ENCODE measurements at regions not wholly inside any gene's neighbourhood (a gene's known extent, or its start where the extent isn't known, plus 50 kb on each side); places are given as distances from the start of the nearest gene placed in this dataset.
A peak's percentile ranks its signal among the peaks of the same experiment; 100 is the strongest.

DNA sequence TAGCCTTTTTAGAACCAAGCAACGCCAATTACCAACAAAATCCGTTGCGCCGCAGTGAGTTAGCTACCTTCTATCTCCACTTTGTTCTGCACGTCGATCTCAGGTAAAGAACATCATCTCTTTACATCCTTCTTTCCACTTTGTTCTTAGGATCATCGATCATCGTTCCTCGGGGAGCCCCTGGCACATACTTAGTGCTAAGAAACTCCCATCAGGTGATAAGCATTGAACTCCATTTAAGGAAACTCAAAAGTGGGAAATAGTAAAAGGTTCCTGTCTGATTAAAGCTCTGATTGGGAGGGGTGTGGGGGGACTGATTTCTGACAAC lies 227.0 kb upstream of the PRSS16 start:
- TF ChIP-seq RXRA (IDR thresholded peaks at IDR 0.05) (no peak), HNF4G (IDR thresholded peaks at IDR 0.05) (no peak), ATF3 (IDR thresholded peaks at IDR 0.05) (no peak), REST (IDR thresholded peaks at IDR 0.05) (no peak), EGR1 (IDR thresholded peaks at IDR 0.05; ENCODE audit: low read depth in 2 of 2) (no peak), SP1 (IDR thresholded peaks at IDR 0.05) (no peak), HNF4A (conservative IDR thresholded peaks at IDR 0.05) (no peak), GABPA (IDR thresholded peaks at IDR 0.05 in 1 of 2, conservative IDR thresholded peaks at IDR 0.05 in 1 of 2) (no peak)
- TF ChIP-seq, protein P1, sequence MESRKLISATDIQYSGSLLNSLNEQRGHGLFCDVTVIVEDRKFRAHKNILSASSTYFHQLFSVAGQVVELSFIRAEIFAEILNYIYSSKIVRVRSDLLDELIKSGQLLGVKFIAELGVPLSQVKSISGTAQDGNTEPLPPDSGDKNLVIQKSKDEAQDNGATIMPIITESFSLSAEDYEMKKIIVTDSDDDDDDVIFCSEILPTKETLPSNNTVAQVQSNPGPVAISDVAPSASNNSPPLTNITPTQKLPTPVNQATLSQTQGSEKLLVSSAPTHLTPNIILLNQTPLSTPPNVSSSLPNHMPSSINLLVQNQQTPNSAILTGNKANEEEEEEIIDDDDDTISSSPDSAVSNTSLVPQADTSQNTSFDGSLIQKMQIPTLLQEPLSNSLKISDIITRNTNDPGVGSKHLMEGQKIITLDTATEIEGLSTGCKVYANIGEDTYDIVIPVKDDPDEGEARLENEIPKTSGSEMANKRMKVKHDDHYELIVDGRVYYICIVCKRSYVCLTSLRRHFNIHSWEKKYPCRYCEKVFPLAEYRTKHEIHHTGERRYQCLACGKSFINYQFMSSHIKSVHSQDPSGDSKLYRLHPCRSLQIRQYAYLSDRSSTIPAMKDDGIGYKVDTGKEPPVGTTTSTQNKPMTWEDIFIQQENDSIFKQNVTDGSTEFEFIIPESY (IDR thresholded peaks at IDR 0.05) = no peak
- Histone ChIP-seq H3K27me3 (ENCODE audit: control insufficient read depth in 4 of 4, insufficient read depth in 4 of 4, low read length in 3 of 4) (no peaks in the 10 kb centered on the region), H3K4me3 (ENCODE audit: low read depth in 1 of 3, low read length in 3 of 3) (peak overlapping the region; percentile 66 to 99 (median 85)), H3K36me3 (ENCODE audit: control insufficient read depth in 4 of 4, insufficient read depth in 3 of 4, low read depth in 1 of 4, low read length in 3 of 4) (no peaks in the 10 kb centered on the region), H3K9me3 (ENCODE audit: control insufficient read depth in 4 of 4, low read length in 3 of 4) (peaks cover 0 to 8% (median 0%) of the 10 kb centered on the region in 4 donors), H3K9ac (ENCODE audit: low read depth in 1 of 2, low read length in 2 of 2) (no peak overlapping the region), H3K4me1 (ENCODE audit: control insufficient read depth in 4 of 4, insufficient read depth in 4 of 4, low read length in 3 of 4) (peaks cover 0 to 11% (median 4%) of the 10 kb centered on the region in 4 donors), H3K27ac (ENCODE audit: low read depth in 1 of 2, low read length in 2 of 2) (peak overlapping the region; percentile 86 to 92)
- whole genome bisulfite sequencing = 72% methylated on average over 9 of the region's 9 CpGs
- no peak for DNase-seq (ENCODE audit: low spot score)

DNA sequence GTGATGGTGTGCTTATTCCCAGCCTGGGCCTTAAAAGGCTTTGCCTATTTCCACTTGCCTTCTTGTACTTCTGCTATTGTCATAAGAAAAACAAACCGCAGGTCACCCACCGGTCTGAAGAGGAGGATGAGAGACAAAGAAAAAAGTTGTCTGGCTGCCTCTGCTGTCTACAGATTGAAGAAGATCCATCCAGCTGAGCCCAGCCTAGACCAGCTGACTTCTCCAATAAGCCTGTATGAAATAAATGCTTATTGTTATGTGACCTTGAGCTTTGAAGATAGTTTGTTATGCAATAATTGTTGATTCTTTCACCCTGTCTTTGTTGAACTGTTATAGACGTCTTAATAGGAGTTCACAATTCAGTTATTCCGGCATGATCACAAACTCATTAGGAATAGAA lies 223.8 kb upstream of the PRSS16 start:
- Histone ChIP-seq H3K9me3 (ENCODE audit: control insufficient read depth in 4 of 4, low read length in 3 of 4) (no peaks in the 10 kb centered on the region), H3K36me3 (ENCODE audit: control insufficient read depth in 4 of 4, insufficient read depth in 3 of 4, low read depth in 1 of 4, low read length in 3 of 4) (no peaks in the 10 kb centered on the region), H3K27me3 (ENCODE audit: control insufficient read depth in 4 of 4, insufficient read depth in 4 of 4, low read length in 3 of 4) (no peaks in the 10 kb centered on the region), H3K9ac (ENCODE audit: low read depth in 1 of 2, low read length in 2 of 2) (no peak overlapping the region), H3K4me1 (ENCODE audit: control insufficient read depth in 4 of 4, insufficient read depth in 4 of 4, low read length in 3 of 4) (peaks cover 0 to 11% (median 4%) of the 10 kb centered on the region in 4 donors), H3K4me3 (ENCODE audit: low read depth in 1 of 3, low read length in 3 of 3) (no peak overlapping the region), H3K27ac (ENCODE audit: low read depth in 1 of 2, low read length in 2 of 2) (no peak overlapping the region)
- TF ChIP-seq, protein P2, sequence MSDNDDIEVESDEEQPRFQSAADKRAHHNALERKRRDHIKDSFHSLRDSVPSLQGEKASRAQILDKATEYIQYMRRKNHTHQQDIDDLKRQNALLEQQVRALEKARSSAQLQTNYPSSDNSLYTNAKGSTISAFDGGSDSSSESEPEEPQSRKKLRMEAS (IDR thresholded peaks at IDR 0.05) = no peak
- no peak for TF ChIP-seq HNF4A (conservative IDR thresholded peaks at IDR 0.05)
- TF ChIP-seq FOXA2 (IDR thresholded peaks at IDR 0.05) = no peak
- no peak for TF ChIP-seq FOXA1 (IDR thresholded peaks at IDR 0.05)
- TF ChIP-seq SP1 (IDR thresholded peaks at IDR 0.05) = no peak
- no peak for TF ChIP-seq ATF3 (IDR thresholded peaks at IDR 0.05)
- TF ChIP-seq, protein P3, sequence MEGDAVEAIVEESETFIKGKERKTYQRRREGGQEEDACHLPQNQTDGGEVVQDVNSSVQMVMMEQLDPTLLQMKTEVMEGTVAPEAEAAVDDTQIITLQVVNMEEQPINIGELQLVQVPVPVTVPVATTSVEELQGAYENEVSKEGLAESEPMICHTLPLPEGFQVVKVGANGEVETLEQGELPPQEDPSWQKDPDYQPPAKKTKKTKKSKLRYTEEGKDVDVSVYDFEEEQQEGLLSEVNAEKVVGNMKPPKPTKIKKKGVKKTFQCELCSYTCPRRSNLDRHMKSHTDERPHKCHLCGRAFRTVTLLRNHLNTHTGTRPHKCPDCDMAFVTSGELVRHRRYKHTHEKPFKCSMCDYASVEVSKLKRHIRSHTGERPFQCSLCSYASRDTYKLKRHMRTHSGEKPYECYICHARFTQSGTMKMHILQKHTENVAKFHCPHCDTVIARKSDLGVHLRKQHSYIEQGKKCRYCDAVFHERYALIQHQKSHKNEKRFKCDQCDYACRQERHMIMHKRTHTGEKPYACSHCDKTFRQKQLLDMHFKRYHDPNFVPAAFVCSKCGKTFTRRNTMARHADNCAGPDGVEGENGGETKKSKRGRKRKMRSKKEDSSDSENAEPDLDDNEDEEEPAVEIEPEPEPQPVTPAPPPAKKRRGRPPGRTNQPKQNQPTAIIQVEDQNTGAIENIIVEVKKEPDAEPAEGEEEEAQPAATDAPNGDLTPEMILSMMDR (IDR thresholded peaks at IDR 0.05; ENCODE audit: low read depth, low read length, missing input control) = no peak
- TF ChIP-seq, protein P1 (IDR thresholded peaks at IDR 0.05) = no peak
- no peak for TF ChIP-seq RAD21 (IDR thresholded peaks at IDR 0.05)
- TF ChIP-seq YY1 (IDR thresholded peaks at IDR 0.05) = no peak
- no peak for TF ChIP-seq RXRA (IDR thresholded peaks at IDR 0.05)
- TF ChIP-seq TAF1 (conservative IDR thresholded peaks at IDR 0.05) = no peak
- TF ChIP-seq JUND (IDR thresholded peaks at IDR 0.05) = no peak
- TF ChIP-seq REST (IDR thresholded peaks at IDR 0.05) = no peak
- no peak for TF ChIP-seq EGR1 (IDR thresholded peaks at IDR 0.05; ENCODE audit: low read depth in 2 of 2)
- no peak for TF ChIP-seq NR2F2 (IDR thresholded peaks at IDR 0.05)
- no peak for TF ChIP-seq GABPA (IDR thresholded peaks at IDR 0.05 in 1 of 2, conservative IDR thresholded peaks at IDR 0.05 in 1 of 2)
- no peak for TF ChIP-seq HNF4G (IDR thresholded peaks at IDR 0.05)
- no peak for DNase-seq (ENCODE audit: low spot score)
- 85% methylated on average over 4 of the region's 4 CpGs for WGBS
